ENCODE measurements at regions not wholly inside any gene's neighbourhood (a gene's known extent, or its start where the extent isn't known, plus 50 kb on each side); places are given as distances from the start of the nearest gene placed in this dataset.
A peak's percentile ranks its signal among the peaks of the same experiment; 100 is the strongest.

DNA sequence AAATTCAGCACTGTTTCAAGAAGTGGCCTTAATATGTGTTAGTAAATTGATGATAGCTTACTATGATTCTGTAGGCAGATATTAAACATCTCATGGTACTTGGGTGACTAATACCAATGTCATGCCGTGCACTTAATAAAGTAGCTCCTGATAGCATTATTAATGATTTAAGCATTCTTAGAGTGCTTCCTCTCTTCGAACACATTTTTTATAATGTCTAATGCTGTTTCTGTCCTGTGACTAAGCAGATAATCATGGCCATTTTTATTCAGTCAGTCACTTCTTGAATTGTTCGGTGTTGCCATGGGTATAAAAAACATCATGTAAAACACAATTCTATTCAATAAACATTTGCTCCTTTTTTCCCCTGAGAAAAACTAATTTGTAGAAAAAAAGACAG is 804.6 kb upstream of the ADGRL4 start:
- DNase-seq: no peak
- Histone ChIP-seq H3K27me3 (no peaks in the 10 kb centered on the region), H3K4me3 (no peak overlapping the region), H3K36me3 (no peaks in the 10 kb centered on the region), H3K4me1 (peaks cover 0 to 16% (median 3%) of the 10 kb centered on the region in 4 donors), H3K9me3 (no peaks in the 10 kb centered on the region), H3K27ac (peak overlapping the region in 1 of 4 donors; percentile 2)
- no peak for TF ChIP-seq POLR2AphosphoS5 (IDR thresholded peaks at IDR 0.05)
- TF ChIP-seq, protein P1, sequence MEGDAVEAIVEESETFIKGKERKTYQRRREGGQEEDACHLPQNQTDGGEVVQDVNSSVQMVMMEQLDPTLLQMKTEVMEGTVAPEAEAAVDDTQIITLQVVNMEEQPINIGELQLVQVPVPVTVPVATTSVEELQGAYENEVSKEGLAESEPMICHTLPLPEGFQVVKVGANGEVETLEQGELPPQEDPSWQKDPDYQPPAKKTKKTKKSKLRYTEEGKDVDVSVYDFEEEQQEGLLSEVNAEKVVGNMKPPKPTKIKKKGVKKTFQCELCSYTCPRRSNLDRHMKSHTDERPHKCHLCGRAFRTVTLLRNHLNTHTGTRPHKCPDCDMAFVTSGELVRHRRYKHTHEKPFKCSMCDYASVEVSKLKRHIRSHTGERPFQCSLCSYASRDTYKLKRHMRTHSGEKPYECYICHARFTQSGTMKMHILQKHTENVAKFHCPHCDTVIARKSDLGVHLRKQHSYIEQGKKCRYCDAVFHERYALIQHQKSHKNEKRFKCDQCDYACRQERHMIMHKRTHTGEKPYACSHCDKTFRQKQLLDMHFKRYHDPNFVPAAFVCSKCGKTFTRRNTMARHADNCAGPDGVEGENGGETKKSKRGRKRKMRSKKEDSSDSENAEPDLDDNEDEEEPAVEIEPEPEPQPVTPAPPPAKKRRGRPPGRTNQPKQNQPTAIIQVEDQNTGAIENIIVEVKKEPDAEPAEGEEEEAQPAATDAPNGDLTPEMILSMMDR (IDR thresholded peaks at IDR 0.05): no peak
- TF ChIP-seq EP300 (IDR thresholded peaks at IDR 0.05): no peak
- no peak for TF ChIP-seq POLR2A (IDR thresholded peaks at IDR 0.05)
- intact Hi-C loops (cut with DNase I): no loop called here
- WGBS, 2 donors: 71 to 75% methylated on average over 3 of the region's 3 CpGs

DNA sequence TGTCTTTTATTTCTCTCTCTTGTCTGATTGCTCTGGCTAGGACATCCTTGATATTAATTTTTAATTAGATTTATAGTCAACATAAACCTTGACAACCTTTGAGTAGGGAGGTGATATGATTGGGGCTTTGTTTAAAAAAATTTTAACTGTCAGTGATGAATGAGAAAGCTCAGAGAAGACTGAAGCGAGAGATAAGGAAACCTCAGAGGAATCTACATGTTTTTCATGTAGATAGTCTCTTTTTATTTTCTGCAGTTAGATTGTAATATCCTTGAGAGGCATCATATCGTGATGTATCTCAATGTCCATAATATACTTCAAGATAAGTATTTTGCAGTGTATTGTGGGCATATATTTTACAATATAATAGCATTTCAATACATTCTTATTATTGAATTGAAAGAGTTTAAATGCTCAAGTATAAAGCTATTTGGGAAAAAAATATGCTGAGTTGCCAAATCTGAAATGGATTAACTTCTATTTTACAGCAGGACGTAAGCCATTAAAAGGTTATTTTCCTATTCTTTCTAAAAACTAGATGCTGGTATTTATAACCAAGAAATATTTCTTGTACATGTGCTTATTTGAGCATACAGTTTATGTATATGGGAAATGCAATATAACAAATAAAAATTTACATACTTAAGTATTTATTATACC is 802.4 kb upstream of the ADGRL4 start:
- TF ChIP-seq, protein P1 (IDR thresholded peaks at IDR 0.05): no peak
- TF ChIP-seq POLR2AphosphoS5 (IDR thresholded peaks at IDR 0.05) (no peak), POLR2A (IDR thresholded peaks at IDR 0.05) (no peak), EP300 (IDR thresholded peaks at IDR 0.05) (no peak)
- Histone ChIP-seq H3K27me3 (no peaks in the 10 kb centered on the region), H3K36me3 (no peaks in the 10 kb centered on the region), H3K4me3 (no peak overlapping the region), H3K4me1 (peaks cover 0 to 11% (median 3%) of the 10 kb centered on the region in 4 donors), H3K27ac (no peak overlapping the region), H3K9me3 (no peaks in the 10 kb centered on the region)
- intact Hi-C loops (cut with DNase I): no loop called here
- DNase-seq: no peak
- WGBS, 2 donors: 83 to 86% methylated on average over 3 of the region's 3 CpGs

DNA sequence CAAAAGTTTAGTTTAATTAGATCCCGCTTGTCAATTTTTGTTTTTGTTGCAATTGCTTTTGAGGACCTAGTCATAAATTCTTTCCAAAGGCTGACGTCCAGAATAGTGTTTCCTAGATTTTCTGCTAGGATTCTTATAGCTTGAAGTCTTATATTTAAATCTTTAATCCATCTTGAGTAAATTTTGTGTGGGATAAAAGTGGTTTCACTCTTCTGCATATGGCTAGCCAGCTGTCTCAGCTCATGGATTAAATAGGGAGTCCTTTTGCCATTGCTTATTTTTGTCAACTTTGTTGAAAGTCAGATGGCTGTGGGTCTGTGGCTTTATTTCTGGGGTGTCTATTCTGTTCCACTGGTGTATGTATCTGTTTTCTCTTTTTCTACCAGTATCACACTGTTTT is 801.3 kb upstream of the ADGRL4 start:
- intact Hi-C loops (cut with DNase I): no loop called here
- no peak overlapping the region for H3K27ac ChIP-seq
- H3K36me3 ChIP-seq: no peaks in the 10 kb centered on the region
- WGBS, 2 donors: 61 to 69% methylated on average over 2 of the region's 2 CpGs
- no peak for DNase-seq
- peaks cover 0 to 11% (median 3%) of the 10 kb centered on the region in 4 donors for H3K4me1 ChIP-seq
- H3K9me3 ChIP-seq: no peaks in the 10 kb centered on the region
- TF ChIP-seq EP300 (IDR thresholded peaks at IDR 0.05) (no peak), POLR2AphosphoS5 (IDR thresholded peaks at IDR 0.05) (no peak), POLR2A (IDR thresholded peaks at IDR 0.05) (no peak)
- TF ChIP-seq, protein P1 (IDR thresholded peaks at IDR 0.05): no peak
- no peaks in the 10 kb centered on the region for H3K27me3 ChIP-seq
- no peak overlapping the region for H3K4me3 ChIP-seq

DNA sequence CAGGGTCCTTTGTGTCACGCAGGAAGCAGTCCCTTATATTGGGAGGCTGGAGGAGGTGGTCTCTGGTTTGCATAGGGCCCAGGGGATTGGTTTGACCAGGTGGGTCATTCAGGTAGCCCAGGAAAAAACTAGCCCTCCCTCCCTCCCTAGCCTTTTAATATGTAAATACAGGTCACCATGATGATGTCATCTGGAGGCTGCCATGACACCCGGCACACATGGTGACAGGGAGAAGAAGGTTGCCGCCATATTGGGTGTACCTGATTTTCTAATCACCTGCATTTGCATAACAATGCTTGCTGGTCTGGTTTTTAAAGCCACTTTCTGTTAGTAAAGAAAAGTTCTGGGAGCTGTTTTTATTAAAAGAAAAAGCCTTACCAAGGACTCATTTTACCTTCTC is 791.0 kb upstream of the ADGRL4 start:
- H3K4me1 ChIP-seq: no peaks in the 10 kb centered on the region
- WGBS, 2 donors: 92 to 93% methylated on average over 3 of the region's 3 CpGs
- no peak for TF ChIP-seq POLR2AphosphoS5 (IDR thresholded peaks at IDR 0.05)
- TF ChIP-seq EP300 (IDR thresholded peaks at IDR 0.05): no peak
- TF ChIP-seq, protein P1 (IDR thresholded peaks at IDR 0.05): no peak
- no peak for TF ChIP-seq POLR2A (IDR thresholded peaks at IDR 0.05)
- DNase-seq: no peak
- no peaks in the 10 kb centered on the region for H3K9me3 ChIP-seq
- no peaks in the 10 kb centered on the region for H3K27me3 ChIP-seq
- no peaks in the 10 kb centered on the region for H3K36me3 ChIP-seq
- no peak overlapping the region for H3K4me3 ChIP-seq
- intact Hi-C loops (cut with DNase I): no loop called here
- H3K27ac ChIP-seq: no peak overlapping the region

DNA sequence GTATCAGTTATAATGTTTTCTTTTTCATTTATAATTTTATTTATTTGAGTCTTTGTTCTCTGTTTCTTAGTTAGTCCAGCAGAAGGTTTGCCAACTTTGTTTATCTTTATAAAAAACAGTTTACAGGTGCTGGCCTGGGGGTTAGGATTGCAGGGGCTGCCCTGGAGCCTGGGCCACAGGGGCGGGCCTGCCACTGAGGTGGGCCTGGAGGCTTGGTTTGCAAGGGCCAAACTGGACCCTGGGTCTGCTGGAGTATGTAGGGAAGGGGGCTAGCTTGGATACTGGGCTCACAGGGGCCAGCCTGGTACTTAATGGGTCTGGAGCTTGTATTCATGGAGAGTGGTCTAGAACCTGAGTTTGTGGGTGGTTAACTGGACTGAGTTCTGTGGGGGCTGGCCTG is 789.9 kb upstream of the ADGRL4 start:
- H3K36me3 ChIP-seq: no peaks in the 10 kb centered on the region
- 42 to 45% methylated on average over 1 of the region's 1 CpG for WGBS, 2 donors
- no peaks in the 10 kb centered on the region for H3K4me1 ChIP-seq
- TF ChIP-seq POLR2AphosphoS5 (IDR thresholded peaks at IDR 0.05) (no peak), EP300 (IDR thresholded peaks at IDR 0.05) (no peak), POLR2A (IDR thresholded peaks at IDR 0.05) (no peak)
- TF ChIP-seq, protein P1 (IDR thresholded peaks at IDR 0.05): no peak
- no peak overlapping the region for H3K27ac ChIP-seq
- DNase-seq: no peak
- H3K4me3 ChIP-seq: no peak overlapping the region
- intact Hi-C loops (cut with DNase I): no loop called here
- no peaks in the 10 kb centered on the region for H3K9me3 ChIP-seq
- H3K27me3 ChIP-seq: no peaks in the 10 kb centered on the region

Measured in sigmoid colon (tissue), 6 donors.